Upper lobe of right lung (tissue), 1 donor: ENCODE measurements at regions not wholly inside any gene's neighbourhood (a gene's known extent, or its start where the extent isn't known, plus 50 kb on each side); places are given as distances from the start of the nearest gene placed in this dataset.

ENCODE experiments used
- ATAC-seq: fragments of 200-7000 bp; cut with Tn5 transposase; one replicate; pipeline ENCODE4 v1.9.1; 2020; ENCODE audit warnings: mild to moderate bottlenecking, moderate library complexity
- DNase-seq: peaks from one replicate; pipeline ENCODE4 v3.0.0-alpha.2; 2020
- H3K27ac ChIP-seq: fragments of 200-600 bp; one replicate; pipeline ENCODE4 v1.8.0; 2022
- H3K27me3 ChIP-seq: fragments of 200-600 bp; one replicate; pipeline ENCODE4 v1.8.0; 2022; ENCODE audit warnings: mild to moderate bottlenecking
- H3K36me3 ChIP-seq: fragments of 200-600 bp; one replicate; pipeline ENCODE4 v1.8.0; 2022
- H3K4me1 ChIP-seq: fragments of 200-600 bp; one replicate; pipeline ENCODE4 v1.8.0; 2022
- H3K4me3 ChIP-seq: fragments of 200-600 bp; one replicate; pipeline ENCODE4 v1.8.0; 2022; ENCODE audit warnings: mild to moderate bottlenecking
- H3K9me3 ChIP-seq: fragments of 200-600 bp; one replicate; pipeline ENCODE4 v1.8.0; 2022
- CTCF ChIP-seq: fragments of 200-600 bp; IDR thresholded peaks from one replicate; pipeline ENCODE4 v1.8.0; 2022; ENCODE audit warnings: antibody characterized with exemption
- intact Hi-C: fragments of 100-400 bp; cut with DNase I; formaldehyde crosslinking; loops from one replicate; pipeline ENCODE4 v1.11.0; 2022
- donor health status: DM: no; HTN: yes; CAD: no; lungs with severe emphysema.

DNA sequence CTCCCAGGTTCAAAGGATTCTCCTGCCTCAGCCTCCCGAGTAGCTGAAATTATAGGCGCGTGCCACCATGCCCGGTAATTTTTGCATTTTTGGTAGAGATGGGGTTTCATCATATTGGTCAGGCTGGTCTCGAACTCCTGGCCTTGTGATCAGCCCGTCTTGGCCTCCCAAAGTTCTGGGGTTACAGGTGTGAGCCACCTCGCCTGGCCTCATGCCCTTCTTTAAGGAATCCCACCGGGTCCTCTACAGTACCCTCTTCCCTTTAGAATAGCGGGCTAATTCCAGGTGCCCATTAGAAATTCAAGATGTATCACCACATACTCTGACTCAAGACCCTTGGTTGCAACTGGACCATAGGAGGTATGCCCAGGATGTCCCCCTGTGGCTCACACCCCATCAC is 74.2 kb upstream of the ZNF536 start:
- H3K4me3 ChIP-seq: no peak overlapping the region
- H3K27ac ChIP-seq: no peak overlapping the region
- ATAC-seq (no peak), DNase-seq (no peak)
- intact Hi-C loops: no loop called here
- H3K36me3 ChIP-seq: no peaks in the 10 kb centered on the region
- H3K27me3 ChIP-seq: no peaks in the 10 kb centered on the region
- no peak for TF ChIP-seq CTCF
- H3K4me1 ChIP-seq: no peaks in the 10 kb centered on the region
- H3K9me3 ChIP-seq: no peaks in the 10 kb centered on the region

- Histone ChIP-seq H3K27me3 (no peaks in the 10 kb centered on the region), H3K4me3 (no peak overlapping the region), H3K27ac (no peak overlapping the region), H3K4me1 (no peaks in the 10 kb centered on the region), H3K9me3 (no peaks in the 10 kb centered on the region), H3K36me3 (no peaks in the 10 kb centered on the region)
- ATAC-seq (no peak), DNase-seq (no peak)
- no peak for TF ChIP-seq CTCF
- intact Hi-C loops: no loop called here
Measured at GRCh38 chr19:30303131-30303654, 69.0 kb upstream of the ZNF536 start.

GRCh38 chr19:30304540-30304939 is 67.6 kb upstream of the ZNF536 start:
- intact Hi-C loops: no loop called here
- no peaks in the 10 kb centered on the region for H3K4me1 ChIP-seq
- no peaks in the 10 kb centered on the region for H3K36me3 ChIP-seq
- ATAC-seq: no peak
- H3K27ac ChIP-seq: no peak overlapping the region
- TF ChIP-seq CTCF: no peak
- H3K4me3 ChIP-seq: no peak overlapping the region
- H3K27me3 ChIP-seq: no peaks in the 10 kb centered on the region
- no peak for DNase-seq
- no peaks in the 10 kb centered on the region for H3K9me3 ChIP-seq

- ATAC-seq (no peak), DNase-seq (no peak)
- no peaks in the 10 kb centered on the region for H3K4me1 ChIP-seq
- intact Hi-C loops: no loop called here
- H3K9me3 ChIP-seq: no peaks in the 10 kb centered on the region
- no peaks in the 10 kb centered on the region for H3K36me3 ChIP-seq
- no peak overlapping the region for H3K4me3 ChIP-seq
- H3K27me3 ChIP-seq: no peaks in the 10 kb centered on the region
- no peak for TF ChIP-seq CTCF
- no peak overlapping the region for H3K27ac ChIP-seq
Measured at GRCh38 chr19:30305346-30306060, 66.7 kb upstream of the ZNF536 start.

GRCh38 chr19:30307191-30307974 is 64.8 kb upstream of the ZNF536 start:
- Histone ChIP-seq H3K4me1 (no peaks in the 10 kb centered on the region), H3K9me3 (no peaks in the 10 kb centered on the region), H3K36me3 (no peaks in the 10 kb centered on the region), H3K27me3 (no peaks in the 10 kb centered on the region), H3K27ac (no peak overlapping the region), H3K4me3 (no peak overlapping the region)
- ATAC-seq (no peak), DNase-seq (no peak)
- no peak for TF ChIP-seq CTCF
- intact Hi-C loops: no loop called here
